LHCN-M2 (cell line): ENCODE measurements at regions not wholly inside any gene's neighbourhood (a gene's known extent, or its start where the extent isn't known, plus 50 kb on each side); places are given as distances from the start of the nearest gene placed in this dataset.

ENCODE experiments used
- DNase-seq: peaks from one replicate; pipeline ENCODE4 v3.0.0-alpha.2; 2012; ENCODE audit warnings: low read depth

DNA sequence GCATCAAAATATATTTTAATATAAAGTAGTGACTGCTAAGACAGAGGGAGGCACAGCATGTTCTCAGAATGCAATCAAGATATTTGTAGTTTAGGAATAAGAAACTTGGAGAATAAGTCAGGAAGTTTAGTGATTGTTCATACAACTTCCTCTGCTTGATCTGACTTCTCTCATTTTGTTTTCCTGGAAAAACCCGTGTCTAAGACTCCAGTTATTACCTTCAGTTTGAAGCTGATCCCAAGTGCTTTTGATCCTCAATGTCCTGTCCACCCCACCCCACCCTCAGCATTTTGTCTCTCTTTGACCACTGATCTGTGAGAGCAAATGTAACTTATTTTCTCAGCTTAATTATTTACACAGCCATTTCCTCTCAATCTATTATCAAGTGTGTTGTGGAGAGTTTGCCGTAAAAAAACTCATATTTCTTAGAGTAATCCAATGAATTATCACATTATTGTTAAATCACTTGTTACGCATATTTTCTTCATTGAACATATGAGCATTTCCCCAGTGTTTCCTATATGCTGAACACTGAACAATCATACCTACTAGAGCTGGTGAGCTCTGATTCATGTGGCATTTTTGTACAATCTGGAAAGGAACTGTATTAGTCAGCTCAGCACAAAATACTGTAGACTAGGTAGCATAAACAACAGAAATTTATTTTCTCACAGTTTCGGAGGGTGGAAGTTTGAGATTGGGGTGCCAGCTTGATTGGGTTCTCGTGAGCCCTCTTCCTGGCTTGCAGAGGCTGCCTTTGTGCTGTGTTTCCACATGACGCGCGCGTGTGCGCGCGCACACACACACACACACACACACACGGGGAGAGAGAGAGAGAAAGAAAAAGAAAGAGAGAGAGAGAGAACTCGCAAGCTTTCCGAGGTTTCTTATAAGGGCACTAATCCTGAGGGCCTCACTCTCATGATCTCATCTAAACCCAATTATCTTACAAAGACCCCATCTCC is 65.5 kb upstream of the DPYD start:
- no peak for DNase-seq

GRCh38 chr1:97983126-97983525 is 62.3 kb upstream of the DPYD start:
- no peak for DNase-seq

- DNase-seq, result no peak
Measured at GRCh38 chr1:97980530-97980929, 59.7 kb upstream of the DPYD start.

- no peak for DNase-seq
Measured at GRCh38 chr1:97976801-97977200, 56.0 kb upstream of the DPYD start.
